ENCODE measurements at regions not wholly inside any gene's neighbourhood (a gene's known extent, or its start where the extent isn't known, plus 50 kb on each side); places are given as distances from the start of the nearest gene placed in this dataset.
"Not testable (repeated sequence)": the region's sequence is repeated elsewhere in the genome, so short reads cannot be mapped to it uniquely, and the experiment has no call there.

- DNase-seq (ENCODE audit: low spot score) = no peak
Observed at GRCh38 chr2:67777836-67778429, 284.9 kb downstream of the C1D start.

DNA sequence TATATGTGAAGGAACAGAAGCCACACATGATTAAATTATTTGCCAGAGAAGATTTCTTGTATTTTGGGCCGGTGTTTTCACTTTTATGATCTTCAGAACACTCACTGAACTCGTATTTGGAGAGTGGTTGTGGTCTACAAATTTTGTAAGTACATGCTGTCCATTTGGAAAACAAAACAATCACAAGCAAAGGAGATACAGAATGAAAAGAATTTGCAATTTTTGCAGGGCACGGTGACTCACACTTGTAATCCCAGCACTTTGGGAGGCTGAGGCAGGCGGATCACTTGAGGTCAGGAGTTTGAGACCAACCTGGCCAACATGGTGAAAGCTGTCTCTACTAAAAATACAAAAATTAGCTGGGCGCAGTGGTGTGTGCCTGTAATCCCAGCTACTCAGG, 282.0 kb downstream of the C1D start:
- DNase-seq (ENCODE audit: low spot score) = not testable (repeated sequence)

DNA sequence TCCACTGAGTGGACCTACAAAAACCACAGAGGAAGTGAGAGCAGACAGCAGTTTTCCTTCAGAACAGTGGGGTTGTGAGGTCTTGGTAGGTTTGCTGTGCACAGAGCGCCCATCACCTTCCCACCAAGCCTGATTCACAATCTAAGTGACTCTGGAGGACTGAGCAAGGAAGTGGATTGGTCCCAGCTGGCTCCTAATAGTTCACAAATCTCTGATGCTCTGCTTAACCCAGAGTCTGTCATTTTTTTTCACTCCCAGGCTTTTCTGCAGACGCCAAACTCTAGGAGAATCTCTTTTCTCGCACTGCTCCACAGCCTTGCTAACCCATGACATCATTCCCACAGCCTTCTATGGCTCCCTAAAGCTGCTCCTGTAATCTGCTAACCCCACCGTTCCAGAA, 280.4 kb downstream of the C1D start:
- DNase-seq (ENCODE audit: low spot score) = no peak

GRCh38 chr2:67783026-67783425, 279.8 kb downstream of the C1D start:
- DNase-seq (ENCODE audit: low spot score) = no peak

GRCh38 chr2:67790622-67791021, 272.2 kb downstream of the C1D start:
- DNase-seq (ENCODE audit: low spot score) = no peak

DNA sequence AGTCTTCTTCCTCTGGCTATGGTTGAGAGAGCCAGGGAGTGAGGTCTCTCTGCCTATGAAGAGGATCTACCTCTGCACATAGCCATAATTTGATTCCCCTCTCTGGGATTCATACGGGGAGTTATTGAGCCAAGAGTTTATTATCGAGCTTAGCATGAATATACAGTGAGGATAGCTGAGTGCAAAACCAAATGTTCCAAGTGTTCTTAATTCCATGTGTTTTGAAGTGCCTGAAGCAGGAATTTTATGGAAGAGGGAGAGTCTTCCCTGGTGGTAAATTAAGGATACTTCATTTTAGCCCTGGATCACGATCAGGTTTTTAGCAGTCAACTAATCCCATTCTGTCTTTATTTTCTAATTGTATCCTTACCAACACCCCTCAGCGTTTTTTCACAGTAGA, 270.6 kb downstream of the C1D start:
- no peak for DNase-seq (ENCODE audit: low spot score)

DNA sequence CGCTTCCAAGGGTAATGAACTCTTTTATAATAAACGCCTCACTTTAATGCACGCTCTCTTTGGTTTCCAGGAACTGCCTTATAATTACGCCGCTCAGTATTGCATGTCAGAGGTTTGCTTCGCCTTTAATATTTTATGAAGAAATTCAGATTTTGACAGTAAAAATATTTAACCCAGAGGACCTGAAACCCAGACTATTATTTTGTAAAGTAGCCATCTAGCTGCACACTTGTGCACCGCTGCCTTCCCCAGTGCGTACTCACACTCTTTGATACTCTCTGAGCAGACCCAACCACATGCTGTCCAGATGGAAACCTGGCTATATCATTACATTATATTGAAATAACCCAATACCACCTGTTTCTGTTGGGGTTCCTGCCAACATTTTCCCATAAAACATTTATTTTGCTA, 270.1 kb downstream of the C1D start:
- no peak for DNase-seq (ENCODE audit: low spot score)

GRCh38 chr2:67797801-67798540, 264.8 kb downstream of the C1D start:
- DNase-seq (ENCODE audit: low spot score) = no peak

DNA sequence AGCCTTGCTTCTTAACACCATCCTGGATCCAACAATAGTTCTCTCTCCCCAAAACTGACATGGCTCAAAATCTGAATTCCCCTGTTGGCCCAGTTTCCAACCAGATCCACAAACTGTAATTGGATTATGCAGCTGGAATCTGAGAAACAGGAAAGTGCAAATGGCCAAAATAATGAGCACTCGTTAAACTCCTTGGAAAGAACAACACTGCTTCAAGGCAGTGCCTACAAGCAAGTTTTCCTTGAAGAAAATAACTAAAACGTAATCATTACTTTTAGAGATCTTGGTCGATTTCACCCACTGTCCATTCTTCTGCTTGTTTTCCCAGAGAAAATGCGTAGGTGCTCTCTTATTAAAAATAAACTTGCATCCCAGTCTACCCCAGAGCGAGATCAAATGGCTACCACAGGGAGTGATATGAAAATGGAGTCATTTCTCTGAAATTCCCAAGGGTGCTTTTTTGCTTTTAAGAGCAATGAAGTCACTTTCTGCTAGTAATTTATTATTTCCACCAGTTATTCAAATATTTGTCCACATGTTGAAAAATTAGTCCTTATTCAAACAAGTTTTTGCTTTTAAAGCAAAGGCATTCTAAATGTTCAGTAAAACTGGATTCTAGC, 264.2 kb downstream of the C1D start:
- no peak for DNase-seq (ENCODE audit: low spot score)

- DNase-seq (ENCODE audit: low spot score) = no peak
Observed at GRCh38 chr2:67799886-67800285, 262.9 kb downstream of the C1D start.

DNA sequence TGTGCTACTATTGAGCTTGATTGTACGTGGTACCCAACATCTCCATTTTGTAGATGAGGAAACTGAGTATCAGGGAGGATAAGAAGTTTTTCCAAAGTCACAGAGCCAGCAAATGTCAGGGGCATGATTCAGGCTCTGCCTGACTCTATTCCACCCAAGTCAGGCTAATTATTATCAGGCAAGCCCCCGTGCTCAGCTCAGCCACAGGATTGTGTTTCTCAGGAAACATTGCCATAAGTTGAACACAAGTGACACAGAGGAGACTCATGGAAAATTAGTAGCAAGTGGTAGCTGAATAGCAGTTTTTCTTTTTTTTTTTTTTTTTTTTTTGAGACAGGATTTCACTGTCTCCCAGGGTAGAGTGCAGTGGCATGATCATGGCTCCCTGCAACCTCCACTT, 260.5 kb downstream of the C1D start:
- no peak for DNase-seq (ENCODE audit: low spot score)

DNA sequence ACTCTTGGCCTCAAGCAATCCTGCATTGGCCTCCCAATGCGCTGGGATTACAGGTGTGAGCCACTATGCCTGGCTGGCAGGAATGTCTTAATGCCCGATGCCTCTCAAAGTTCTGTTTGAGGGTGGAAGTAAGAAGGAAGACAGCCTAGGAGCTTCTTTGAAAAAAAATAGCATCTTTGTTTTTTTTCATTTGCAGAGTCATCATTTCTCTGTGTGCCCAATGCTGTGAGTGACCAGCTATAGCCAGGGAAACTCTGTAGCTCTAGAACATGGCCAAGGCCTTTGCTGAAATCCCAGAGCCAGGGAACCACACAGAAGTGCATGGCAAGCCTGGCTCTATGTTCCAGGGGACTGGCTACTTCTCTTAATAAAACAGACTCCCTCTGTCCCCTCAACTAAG, 260.0 kb downstream of the C1D start:
- DNase-seq (ENCODE audit: low spot score) = no peak

- no peak for DNase-seq (ENCODE audit: low spot score)
Observed at GRCh38 chr2:67806816-67807215, 256.0 kb downstream of the C1D start.

GRCh38 chr2:67808112-67808511, 254.7 kb downstream of the C1D start:
- no peak for DNase-seq (ENCODE audit: low spot score)

- DNase-seq (ENCODE audit: low spot score) = no peak
Observed at GRCh38 chr2:67812682-67813081, 250.1 kb downstream of the C1D start.

DNA sequence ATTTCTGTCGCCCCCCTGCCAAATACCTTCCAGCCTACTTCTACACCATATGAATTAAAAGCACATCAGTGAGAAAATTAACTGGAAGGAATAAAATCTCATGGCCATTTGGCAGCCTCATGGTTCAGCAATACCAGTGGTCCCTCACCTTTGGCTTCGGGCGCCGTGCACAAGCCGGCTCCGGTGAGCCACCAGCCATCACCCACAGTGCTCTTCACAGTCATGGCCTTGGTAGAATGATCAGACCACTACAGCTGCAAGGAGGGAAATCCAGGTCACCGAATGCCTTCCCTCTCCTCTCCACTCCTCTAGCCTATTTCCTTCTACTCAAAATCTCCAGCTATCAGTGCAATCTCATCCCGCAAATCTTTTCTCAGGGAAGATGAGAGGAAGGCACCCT, 239.1 kb downstream of the C1D start:
- DNase-seq (ENCODE audit: low spot score) = no peak

GRCh38 chr2:67824186-67824585, 238.6 kb downstream of the C1D start:
- no peak for DNase-seq (ENCODE audit: low spot score)

DNA sequence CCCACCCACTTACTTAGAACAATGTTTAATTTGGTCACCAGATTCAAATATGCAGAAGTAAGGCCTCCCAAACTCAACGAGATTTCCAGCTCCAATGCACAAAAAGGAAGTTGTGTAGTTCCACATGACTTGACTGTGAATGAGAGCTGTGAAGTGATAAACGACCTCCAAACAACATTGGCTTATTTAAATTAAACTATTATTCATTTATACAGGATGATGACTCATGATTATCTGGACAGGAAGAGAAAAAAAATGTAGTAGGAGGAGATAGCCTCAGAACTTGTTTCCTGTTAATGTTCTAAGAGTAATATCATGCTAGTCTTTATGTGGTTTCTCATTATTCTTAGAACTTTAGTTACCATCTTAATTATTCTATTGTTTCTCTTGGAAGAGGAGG, 237.3 kb downstream of the C1D start:
- DNase-seq (ENCODE audit: low spot score) = no peak

DNA sequence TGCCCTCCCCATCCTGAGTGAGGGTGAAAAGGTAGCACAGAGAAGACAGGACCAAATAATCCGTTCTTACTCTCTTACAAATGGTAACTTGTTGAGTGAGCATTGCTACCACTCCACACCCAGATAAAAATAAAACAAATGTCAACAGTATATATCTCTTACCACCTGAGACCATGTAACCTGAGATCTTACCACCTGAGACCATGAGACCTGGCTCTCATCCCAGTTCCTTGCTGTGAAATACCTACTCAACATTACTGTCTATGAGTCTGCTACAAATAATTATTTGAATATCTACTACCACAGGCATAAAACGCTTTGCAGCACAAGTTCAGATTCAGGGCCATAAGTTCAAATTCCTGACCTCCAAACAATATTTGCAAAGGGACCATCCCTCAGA, 234.7 kb downstream of the C1D start:
- DNase-seq (ENCODE audit: low spot score) = no peak

DNA sequence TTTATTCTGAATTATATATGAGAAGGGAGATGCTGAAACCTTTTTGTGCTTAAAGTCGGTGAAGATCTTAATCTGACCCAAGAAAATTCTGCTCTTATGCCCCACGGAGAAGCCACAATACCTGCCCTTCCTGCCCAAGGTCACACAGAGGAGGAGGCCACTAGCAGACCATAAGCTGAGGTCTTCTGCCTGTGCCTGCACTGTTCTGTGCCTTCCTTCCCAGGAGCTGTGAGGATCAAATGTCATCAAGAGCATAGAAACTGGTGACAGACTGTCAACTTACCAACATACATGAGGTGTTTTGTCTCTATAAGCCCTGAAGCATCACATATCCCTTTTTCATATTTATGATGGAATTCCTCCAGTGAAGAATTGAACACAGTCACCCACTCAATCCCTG, 233.3 kb downstream of the C1D start:
- DNase-seq (ENCODE audit: low spot score) = no peak

DNA sequence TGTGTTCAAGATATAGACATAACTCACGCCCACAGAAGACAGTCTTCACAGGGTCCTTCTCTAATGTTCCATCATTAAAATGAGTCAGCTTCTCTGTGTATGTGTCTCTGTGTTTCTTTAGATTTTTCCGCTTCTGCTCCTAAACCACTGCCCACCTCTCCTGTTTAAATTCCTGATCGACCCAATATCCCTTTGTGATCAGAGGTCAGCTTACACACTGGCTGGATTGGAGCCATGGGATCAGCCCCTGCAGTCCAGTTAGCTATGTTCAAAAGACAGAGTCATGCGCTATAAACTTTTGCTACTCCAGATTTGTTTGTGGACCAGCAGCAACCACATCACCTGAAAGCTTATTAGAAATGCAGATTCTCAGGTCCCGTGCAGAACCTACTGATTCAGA, 229.2 kb downstream of the C1D start:
- DNase-seq (ENCODE audit: low spot score) = no peak

- DNase-seq (ENCODE audit: low spot score) = no peak
Observed at GRCh38 chr2:67834482-67834881, 228.3 kb downstream of the C1D start.

GRCh38 chr2:67835266-67835665, 227.5 kb downstream of the C1D start:
- DNase-seq (ENCODE audit: low spot score) = no peak

DNA sequence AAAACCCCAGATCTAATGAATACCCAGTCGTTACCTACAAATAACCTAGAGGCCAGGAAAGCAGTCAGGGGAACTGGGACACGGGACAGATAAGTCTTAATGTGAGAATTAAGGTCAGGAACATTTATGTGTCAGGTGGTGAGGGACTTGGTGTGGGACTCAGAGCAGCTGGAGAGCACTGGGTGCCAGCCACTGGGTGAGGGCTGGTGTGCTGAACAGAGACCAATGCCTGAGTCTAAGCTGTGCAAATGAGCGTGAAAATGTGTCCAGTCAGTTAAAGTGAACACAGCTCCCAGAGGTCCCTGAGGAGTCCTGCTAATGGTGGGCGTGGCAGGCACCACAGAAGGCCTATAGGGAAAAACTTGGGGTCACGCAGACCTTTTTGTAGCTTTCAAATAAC, 225.9 kb downstream of the C1D start:
- DNase-seq (ENCODE audit: low spot score) = no peak

Data from LoVo (cell line).